CD4-positive, alpha-beta T cell treated with Interleukin-21 for 1 hour (primary cell): ENCODE measurements at regions not wholly inside any gene's neighbourhood (a gene's known extent, or its start where the extent isn't known, plus 50 kb on each side); places are given as distances from the start of the nearest gene placed in this dataset.

Source experiments
- DNase-seq: peaks from one replicate; pipeline ENCODE4 v3.0.0-alpha.2; 2020

DNA sequence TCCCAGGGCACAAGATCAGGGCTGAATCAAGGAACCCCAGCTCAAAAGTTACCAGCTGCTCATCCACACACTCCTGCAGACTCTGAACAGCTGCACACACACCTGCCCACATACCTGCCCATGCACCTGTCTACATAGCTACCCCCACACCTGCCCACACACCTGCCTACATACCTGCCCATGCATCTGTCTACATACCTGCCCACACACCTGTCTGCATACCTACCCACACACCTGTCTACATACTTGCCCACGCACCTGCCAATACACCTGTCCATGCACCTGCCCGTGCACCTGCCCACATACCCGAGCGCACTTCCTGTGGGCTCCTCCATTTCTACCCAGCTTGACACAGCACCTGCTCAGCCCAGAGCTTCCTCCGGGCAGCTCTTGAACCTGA lies 122.8 kb upstream of the AGAP1 start:
- no peak for DNase-seq

GRCh38 chr2:235373171-235373570 lies 120.7 kb upstream of the AGAP1 start:
- no peak for DNase-seq

DNA sequence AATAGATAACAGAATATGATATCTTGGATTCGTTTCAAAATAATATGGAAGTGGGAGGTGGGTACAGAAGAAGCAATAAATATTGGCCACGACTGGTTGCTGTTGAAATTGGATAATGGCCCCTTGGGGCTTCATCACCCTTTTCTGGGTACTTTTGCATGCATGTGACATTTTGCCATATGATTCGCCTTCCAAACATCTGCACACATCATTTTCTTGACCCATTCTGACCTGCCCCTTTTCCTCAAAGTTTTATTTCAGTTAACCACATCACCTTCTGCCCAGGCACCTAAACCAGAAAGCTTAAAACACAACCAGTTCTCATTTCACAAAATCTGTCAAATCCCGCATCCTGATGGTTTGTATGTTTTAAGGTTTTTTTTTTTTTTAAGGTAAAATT lies 116.7 kb upstream of the AGAP1 start:
- DNase-seq: no peak

DNA sequence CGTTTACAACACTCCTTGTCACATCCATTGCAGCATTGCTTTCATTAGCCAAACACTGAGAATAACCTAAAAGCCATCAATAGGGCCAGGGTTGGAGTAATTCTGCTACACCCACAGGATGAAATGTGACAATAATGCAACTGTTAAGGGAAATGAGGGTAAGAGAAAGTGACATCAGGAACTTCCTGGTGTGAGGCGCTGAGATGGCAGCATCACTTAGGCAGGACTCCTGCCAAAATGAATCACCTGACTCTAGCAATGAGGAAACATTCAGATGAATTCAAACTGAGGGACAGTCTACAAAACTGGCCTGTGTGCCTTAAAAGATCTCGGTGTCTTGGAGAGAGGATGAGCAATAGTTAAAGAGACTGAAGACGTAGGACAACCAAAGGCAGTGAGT lies 115.6 kb upstream of the AGAP1 start:
- DNase-seq: no peak

DNA sequence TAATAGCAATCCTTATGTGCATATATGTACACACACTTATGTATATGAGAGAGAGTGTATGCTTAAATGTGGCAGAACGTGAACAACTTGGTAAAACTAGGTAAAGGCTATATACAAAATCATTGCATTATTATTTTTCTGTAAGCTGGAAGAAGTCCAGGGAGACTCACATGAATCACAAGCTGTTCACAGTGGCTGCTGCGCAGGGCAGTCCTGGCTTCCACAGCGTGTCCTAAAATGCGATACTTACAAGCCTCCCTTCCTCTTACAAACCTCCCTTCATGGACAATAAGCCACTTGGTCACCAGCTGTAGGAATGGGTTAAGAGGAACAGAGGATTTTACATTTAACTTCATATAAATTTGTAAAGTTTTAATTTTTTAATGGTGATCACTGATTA lies 114.9 kb upstream of the AGAP1 start:
- DNase-seq: no peak

- DNase-seq: no peak
These were observed 112.5 kb upstream of the AGAP1 start for GRCh38 chr2:235381261-235381912.

GRCh38 chr2:235382179-235382578 lies 111.7 kb upstream of the AGAP1 start:
- no peak for DNase-seq

GRCh38 chr2:235382601-235383000 lies 111.2 kb upstream of the AGAP1 start:
- no peak for DNase-seq

GRCh38 chr2:235383272-235383843 lies 110.5 kb upstream of the AGAP1 start:
- no peak for DNase-seq

- no peak for DNase-seq
These were observed 109.2 kb upstream of the AGAP1 start for GRCh38 chr2:235384624-235385023.

- no peak for DNase-seq
These were observed 104.2 kb upstream of the AGAP1 start for GRCh38 chr2:235389626-235390025.

- peak; percentile 53 for DNase-seq
These were observed 103.6 kb upstream of the AGAP1 start for GRCh38 chr2:235390108-235390815.

DNA sequence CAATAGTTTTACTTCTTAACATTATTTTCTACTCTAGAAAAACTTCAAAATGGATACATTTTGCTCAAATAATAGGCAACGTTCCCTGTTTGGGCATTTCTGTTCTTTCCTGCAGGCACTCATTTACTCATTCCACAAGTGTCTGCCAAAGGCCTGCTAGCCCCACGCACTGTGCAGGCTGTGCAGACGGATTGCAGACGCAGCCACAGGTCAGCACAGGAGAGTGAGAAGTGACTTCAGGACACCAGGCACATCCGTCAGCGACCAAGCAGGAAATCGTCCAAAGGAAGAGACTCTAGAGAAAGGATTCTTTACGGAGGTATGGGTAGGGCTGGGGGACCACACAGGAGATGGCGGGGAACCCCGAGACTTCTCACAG lies 103.0 kb upstream of the AGAP1 start:
- no peak for DNase-seq

DNA sequence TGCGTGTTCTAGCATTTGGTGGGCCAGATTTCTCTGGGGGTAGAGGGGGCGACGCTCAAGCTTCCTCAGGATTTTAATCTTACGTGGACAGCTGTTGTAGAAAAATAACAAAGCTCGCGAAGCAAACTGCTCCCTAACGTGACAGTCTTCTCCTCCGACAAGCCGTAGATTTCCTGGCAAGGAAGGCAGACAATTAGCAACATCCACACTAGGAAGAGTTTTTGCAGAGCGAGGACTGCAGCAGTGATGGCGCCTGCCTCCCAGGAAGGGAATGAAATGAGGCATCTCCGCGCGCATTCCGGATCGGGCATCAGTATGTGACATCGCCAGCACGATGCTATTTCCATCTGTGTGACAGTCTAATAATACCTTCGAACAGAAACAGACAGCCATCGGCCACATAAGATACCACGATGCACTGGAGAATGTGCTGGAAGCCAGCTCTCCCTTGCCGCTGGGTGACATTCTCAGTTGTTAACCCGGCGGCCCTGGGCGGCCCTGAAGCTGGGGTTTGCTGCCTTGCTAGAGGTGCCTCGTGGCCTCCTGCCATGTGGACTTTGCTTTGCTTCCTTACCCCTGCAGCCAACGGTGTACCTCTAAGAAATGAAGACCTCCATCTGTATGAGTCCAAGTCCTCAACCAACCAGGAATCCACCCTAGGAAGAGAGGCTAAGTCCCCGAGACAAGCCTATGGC lies 101.8 kb upstream of the AGAP1 start:
- no peak for DNase-seq

- no peak for DNase-seq
These were observed 99.5 kb upstream of the AGAP1 start for GRCh38 chr2:235394278-235394828.

DNA sequence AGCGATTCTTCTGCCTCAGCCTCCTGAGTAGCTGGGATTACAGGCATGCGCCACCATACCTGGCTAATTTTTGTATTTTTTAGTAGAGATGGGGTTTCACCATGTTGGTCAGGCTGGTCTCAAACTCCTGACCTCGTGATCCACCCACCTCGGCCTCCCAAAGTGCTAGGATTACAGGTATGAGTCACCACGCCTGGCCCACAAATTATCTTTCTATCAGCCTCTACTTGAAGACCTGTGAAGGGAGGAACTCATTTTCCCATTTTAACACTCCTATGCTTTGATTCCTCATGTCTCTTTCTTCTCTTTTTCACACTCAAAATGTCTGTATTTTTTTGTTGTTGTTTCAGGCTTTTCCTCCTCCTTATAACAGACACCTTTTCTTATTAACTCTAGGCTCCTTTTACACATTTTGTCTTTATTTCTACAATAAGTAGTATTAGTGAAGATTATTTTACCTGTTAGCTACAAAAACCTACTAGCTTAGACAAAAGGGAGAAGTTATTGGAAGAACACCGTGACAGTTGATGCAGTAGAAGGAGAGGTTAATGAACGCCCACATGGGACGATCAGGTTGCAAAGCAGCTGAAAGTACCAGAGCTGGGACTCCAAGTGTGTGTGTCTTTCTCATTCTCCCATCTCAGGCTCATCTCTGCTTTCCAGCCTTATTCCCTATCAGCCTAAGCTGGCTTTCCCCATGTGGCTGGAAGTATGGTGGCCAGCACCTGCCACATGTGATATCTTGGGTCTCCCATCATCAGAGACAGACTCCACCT lies 97.6 kb upstream of the AGAP1 start:
- no peak for DNase-seq

- no peak for DNase-seq
These were observed 95.5 kb upstream of the AGAP1 start for GRCh38 chr2:235398321-235398720.

DNA sequence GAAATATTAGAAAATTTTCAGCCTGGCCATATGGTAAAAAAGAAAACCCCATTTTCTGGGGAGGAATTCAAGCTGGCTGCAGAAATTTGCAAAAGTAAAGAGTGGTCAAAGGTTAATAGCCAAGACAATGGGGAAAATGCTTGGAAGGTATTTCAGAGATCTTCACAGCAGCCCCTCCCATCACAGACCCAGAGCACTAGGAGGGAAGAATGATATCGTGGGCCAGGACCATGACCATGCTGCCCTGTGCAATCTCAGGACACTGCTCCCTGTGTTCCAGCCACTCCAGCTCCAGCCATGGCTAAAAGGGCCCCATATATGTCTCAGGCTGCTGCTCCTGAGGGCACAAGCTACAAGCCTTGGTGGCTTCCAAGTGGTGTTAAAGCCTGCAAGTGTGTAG lies 93.9 kb upstream of the AGAP1 start:
- DNase-seq: no peak

DNA sequence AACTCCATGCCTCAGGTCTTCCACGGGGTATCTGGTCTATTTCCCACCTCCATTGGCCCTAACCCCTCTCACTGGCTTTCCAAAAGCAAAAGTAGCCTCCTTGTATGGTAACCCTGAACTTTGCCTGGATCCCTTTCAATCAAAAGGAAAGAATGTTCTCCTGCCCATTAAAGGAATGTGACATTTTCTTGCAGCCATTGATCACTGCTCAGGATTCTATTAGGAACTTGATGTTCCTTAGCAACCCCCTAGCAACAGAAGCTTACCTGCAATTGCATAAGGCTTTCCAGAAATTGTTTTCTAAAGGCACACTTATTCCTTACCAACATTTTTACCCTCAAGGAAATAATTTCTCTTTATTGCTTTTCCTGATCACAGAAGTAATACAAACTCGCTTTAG lies 91.4 kb upstream of the AGAP1 start:
- no peak for DNase-seq

DNA sequence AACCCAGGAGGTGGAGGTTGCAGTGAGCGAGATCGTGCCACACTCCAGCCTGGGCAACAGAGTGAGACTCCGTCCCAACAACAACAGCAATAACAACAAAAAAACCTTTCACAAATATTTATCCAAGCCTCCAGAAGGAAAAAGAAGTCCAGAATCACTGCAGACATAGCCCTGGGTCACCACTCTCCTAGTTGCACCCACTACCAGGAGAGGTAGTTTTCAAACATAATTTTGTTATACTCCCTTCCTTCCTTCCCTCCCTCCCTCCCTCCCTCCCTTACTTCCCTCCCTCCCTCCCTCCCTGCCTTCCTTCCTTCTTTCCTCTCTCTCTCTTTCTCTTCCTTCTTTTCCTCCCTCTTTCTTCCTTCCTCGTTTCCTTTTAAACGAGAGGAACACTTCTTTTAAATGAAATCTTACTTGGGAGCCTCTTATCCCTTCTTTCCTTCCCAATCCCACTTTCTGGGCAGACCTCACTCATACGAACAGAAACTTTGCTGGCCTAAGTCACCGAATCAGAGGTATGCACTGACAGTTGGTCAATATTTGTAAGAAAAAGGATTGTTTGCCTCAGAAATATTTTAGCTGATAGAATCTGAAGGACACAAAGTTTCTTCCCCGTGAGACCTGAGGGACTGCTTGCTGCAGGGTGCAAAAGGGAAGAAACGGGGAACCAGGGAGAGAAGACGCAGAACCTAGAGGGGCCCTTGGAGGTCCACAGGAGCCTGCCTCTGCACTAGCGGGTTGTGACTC lies 88.1 kb upstream of the AGAP1 start:
- no peak for DNase-seq

DNA sequence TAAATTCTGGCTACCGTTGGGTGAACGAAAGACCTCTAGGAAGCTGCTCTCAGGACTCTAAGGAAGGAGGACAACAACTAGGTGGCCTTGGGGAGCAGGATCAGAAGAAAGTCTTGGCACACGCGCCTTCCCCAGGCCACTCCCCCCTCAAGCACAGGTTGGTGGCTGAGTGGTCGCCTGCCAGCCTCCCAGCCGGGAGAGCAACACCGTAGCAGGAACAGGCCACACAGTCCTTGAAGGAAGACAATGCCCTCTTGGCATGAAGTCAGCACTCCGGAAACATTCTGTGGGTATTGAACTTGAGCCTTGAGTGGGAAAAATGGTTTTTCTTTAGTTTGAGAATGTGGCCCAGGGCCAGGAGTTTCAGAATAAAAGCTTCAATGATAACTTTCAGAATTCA lies 87.4 kb upstream of the AGAP1 start:
- DNase-seq: no peak

DNA sequence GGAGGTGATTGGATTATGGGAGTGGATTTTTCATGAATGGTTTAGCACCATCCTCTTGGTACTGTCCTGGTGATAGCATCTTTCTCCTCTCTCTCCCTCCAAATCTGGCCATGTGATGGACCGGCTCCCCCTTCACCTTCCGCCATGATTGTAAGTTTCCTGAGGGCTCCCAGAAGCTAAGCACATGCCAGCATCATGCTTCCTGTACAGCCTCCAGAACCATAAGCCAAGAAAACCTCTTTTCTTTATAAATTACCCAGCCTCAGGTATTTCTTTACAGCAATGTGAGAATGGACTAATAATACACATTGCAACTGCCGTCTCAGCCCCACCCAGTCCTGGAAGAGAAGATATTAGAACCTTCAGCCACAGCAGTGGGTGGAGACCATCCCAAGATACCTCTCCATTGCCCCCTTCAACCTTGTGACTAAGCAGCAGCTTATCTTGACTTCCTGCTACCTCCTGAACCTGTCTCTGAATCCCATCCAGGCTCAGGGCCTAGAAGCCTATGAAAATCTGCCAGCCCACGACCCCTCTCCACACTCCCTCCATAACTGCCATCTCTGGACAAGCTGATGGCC lies 81.8 kb upstream of the AGAP1 start:
- DNase-seq: no peak
